ENCODE measurements at regions not wholly inside any gene's neighbourhood (a gene's known extent, or its start where the extent isn't known, plus 50 kb on each side); places are given as distances from the start of the nearest gene placed in this dataset.
"Not testable (repeated sequence)": the region's sequence is repeated elsewhere in the genome, so short reads cannot be mapped to it uniquely, and the experiment has no call there.

- Histone ChIP-seq H3K4me1 (ENCODE audit: control insufficient read depth in 1 of 2, insufficient read depth in 2 of 2, low read length in 2 of 2) (peaks cover 0 to 8% of the 10 kb centered on the region in 2 donors), H3K36me3 (ENCODE audit: control insufficient read depth in 1 of 2, insufficient read depth in 2 of 2, low read length in 2 of 2) (no peaks in the 10 kb centered on the region), H3K27me3 (ENCODE audit: control insufficient read depth in 1 of 2, insufficient read depth in 2 of 2, low read length in 2 of 2) (no peaks in the 10 kb centered on the region), H3K9me3 (ENCODE audit: control insufficient read depth in 1 of 2, low read length in 2 of 2) (no peaks in the 10 kb centered on the region), H3K27ac (ENCODE audit: low read depth, low read length) (no peak overlapping the region), H3K9ac (ENCODE audit: low read depth in 1 of 2, low read length in 2 of 2) (no peak overlapping the region), H3K4me3 (ENCODE audit: low read depth in 1 of 2, low read length in 2 of 2) (no peak overlapping the region)
Observed at GRCh38 chr22:22060200-22061084, 77.9 kb upstream of the TOP3B start.

DNA sequence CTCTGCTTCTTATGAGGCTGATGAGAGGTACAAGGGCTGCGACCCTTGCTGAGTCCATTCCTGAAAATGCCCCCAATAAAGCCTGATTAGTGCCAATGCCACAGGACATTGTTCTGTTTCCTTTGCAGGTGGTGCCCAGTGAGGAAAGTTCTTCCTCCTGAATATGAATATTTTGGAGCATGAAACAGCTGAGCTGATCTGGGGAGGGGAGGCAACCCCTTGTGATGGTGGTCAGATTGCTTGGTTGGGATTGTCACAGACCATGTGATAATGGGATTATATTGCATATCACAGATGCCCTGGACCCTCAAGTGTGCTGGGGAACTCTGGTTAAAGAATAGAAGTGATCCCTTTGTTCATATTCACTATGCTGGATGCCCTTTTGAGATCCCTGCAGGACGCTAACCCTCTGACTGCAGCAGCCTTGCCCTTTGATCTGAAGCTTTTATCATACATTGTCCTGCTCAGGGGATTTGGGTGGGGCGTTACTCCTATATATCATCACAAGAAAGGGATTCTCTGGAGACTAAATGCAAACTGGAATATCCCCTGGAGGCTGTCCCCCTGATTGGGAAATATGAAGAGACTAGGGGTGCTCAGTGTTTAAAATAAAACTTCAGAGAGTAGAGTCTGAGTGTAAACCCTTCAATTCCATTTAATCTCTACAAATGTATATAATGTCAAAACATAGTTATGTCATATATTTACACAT lies 76.9 kb upstream of the TOP3B start:
- Histone ChIP-seq H3K27me3 (ENCODE audit: control insufficient read depth in 1 of 2, insufficient read depth in 2 of 2, low read length in 2 of 2) (no peaks in the 10 kb centered on the region), H3K27ac (ENCODE audit: low read depth, low read length) (no peak overlapping the region), H3K4me1 (ENCODE audit: control insufficient read depth in 1 of 2, insufficient read depth in 2 of 2, low read length in 2 of 2) (peaks cover 0 to 8% of the 10 kb centered on the region in 2 donors), H3K9me3 (ENCODE audit: control insufficient read depth in 1 of 2, low read length in 2 of 2) (no peaks in the 10 kb centered on the region), H3K4me3 (ENCODE audit: low read depth in 1 of 2, low read length in 2 of 2) (no peak overlapping the region), H3K9ac (ENCODE audit: low read depth in 1 of 2, low read length in 2 of 2) (no peak overlapping the region), H3K36me3 (ENCODE audit: control insufficient read depth in 1 of 2, insufficient read depth in 2 of 2, low read length in 2 of 2) (no peaks in the 10 kb centered on the region)

- Histone ChIP-seq H3K27ac (ENCODE audit: low read depth, low read length) (no peak overlapping the region), H3K36me3 (ENCODE audit: control insufficient read depth in 1 of 2, insufficient read depth in 2 of 2, low read length in 2 of 2) (no peaks in the 10 kb centered on the region), H3K4me1 (ENCODE audit: control insufficient read depth in 1 of 2, insufficient read depth in 2 of 2, low read length in 2 of 2) (peaks cover 0 to 8% of the 10 kb centered on the region in 2 donors), H3K9ac (ENCODE audit: low read depth in 1 of 2, low read length in 2 of 2) (no peak overlapping the region), H3K27me3 (ENCODE audit: control insufficient read depth in 1 of 2, insufficient read depth in 2 of 2, low read length in 2 of 2) (no peaks in the 10 kb centered on the region), H3K9me3 (ENCODE audit: control insufficient read depth in 1 of 2, low read length in 2 of 2) (no peaks in the 10 kb centered on the region), H3K4me3 (ENCODE audit: low read depth in 1 of 2, low read length in 2 of 2) (no peak overlapping the region)
Observed at GRCh38 chr22:22058633-22059290, 76.2 kb upstream of the TOP3B start.

- Histone ChIP-seq H3K9ac (ENCODE audit: low read depth in 1 of 2, low read length in 2 of 2) (no peak overlapping the region), H3K9me3 (ENCODE audit: control insufficient read depth in 1 of 2, low read length in 2 of 2) (no peaks in the 10 kb centered on the region), H3K36me3 (ENCODE audit: control insufficient read depth in 1 of 2, insufficient read depth in 2 of 2, low read length in 2 of 2) (no peaks in the 10 kb centered on the region), H3K27me3 (ENCODE audit: control insufficient read depth in 1 of 2, insufficient read depth in 2 of 2, low read length in 2 of 2) (no peaks in the 10 kb centered on the region), H3K4me3 (ENCODE audit: low read depth in 1 of 2, low read length in 2 of 2) (no peak overlapping the region), H3K4me1 (ENCODE audit: control insufficient read depth in 1 of 2, insufficient read depth in 2 of 2, low read length in 2 of 2) (peaks cover 0 to 8% of the 10 kb centered on the region in 2 donors), H3K27ac (ENCODE audit: low read depth, low read length) (no peak overlapping the region)
Observed at GRCh38 chr22:22057617-22058378, 75.2 kb upstream of the TOP3B start.

- H3K9ac ChIP-seq (ENCODE audit: low read depth in 1 of 2, low read length in 2 of 2); H3K4me1 ChIP-seq (ENCODE audit: control insufficient read depth in 1 of 2, insufficient read depth in 2 of 2, low read length in 2 of 2): not testable (repeated sequence)
Observed at GRCh38 chr22:22056809-22057594, 74.4 kb upstream of the TOP3B start.

DNA sequence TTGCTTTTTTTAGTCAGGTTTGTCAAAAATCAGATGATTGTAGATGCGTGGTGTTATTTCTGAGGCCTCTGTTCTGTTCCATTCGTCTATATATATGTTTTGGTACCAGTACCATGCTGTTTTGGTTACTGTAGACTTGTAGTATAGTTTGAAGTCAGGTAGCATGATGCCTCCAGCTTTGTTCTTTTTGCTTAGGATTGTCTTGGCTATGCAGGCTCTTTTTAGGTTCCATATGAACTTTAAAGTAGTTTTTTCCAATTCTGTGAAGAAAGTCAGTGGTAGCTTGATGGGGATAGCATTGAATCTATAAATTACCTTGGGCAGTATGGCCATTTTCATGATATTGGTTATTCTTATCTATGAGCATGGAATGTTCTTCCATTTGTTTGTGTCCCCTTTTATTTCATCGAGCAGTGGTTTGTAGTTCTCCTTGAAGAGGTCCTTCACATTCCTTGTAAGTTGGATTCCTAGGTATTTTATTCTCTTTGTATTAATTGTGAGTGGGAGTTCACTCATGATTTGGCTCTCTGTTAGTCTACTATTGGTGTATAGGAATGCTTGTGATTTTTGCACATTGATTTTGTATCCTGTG lies 70.1 kb upstream of the TOP3B start:
- not testable (repeated sequence) for H3K9me3 ChIP-seq (ENCODE audit: control insufficient read depth in 1 of 2, low read length in 2 of 2); H3K27me3 ChIP-seq (ENCODE audit: control insufficient read depth in 1 of 2, insufficient read depth in 2 of 2, low read length in 2 of 2); H3K4me3 ChIP-seq (ENCODE audit: low read depth in 1 of 2, low read length in 2 of 2); H3K9ac ChIP-seq (ENCODE audit: low read depth in 1 of 2, low read length in 2 of 2); H3K4me1 ChIP-seq (ENCODE audit: control insufficient read depth in 1 of 2, insufficient read depth in 2 of 2, low read length in 2 of 2); H3K27ac ChIP-seq (ENCODE audit: low read depth, low read length); H3K36me3 ChIP-seq (ENCODE audit: control insufficient read depth in 1 of 2, insufficient read depth in 2 of 2, low read length in 2 of 2)

More at GRCh38 chr22:22056809-22057594, 74.4 kb upstream of the TOP3B start:
- not testable (repeated sequence) for H3K4me3 ChIP-seq (ENCODE audit: low read depth in 1 of 2, low read length in 2 of 2); H3K27me3 ChIP-seq (ENCODE audit: control insufficient read depth in 1 of 2, insufficient read depth in 2 of 2, low read length in 2 of 2); H3K36me3 ChIP-seq (ENCODE audit: control insufficient read depth in 1 of 2, insufficient read depth in 2 of 2, low read length in 2 of 2); H3K27ac ChIP-seq (ENCODE audit: low read depth, low read length); H3K9me3 ChIP-seq (ENCODE audit: control insufficient read depth in 1 of 2, low read length in 2 of 2)

DNA sequence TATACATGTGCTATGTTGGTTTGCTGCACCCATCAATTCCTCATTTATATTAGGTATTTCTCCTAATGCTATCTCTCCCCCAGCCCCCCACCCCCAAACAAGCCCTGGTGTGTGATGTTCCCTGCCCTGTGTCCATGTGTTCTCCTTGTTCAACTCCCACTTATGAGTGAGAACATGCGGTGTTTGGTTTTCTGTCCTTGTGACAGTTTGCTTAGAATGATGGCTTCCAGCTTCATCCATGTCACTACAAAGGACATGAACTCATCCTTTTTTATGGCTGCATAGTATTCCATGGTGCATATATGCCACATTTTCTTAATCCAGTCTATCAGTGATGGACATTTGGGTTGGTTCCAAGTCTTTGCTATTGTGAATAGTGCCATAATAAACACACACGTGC lies 68.4 kb upstream of the TOP3B start:
- H3K27ac ChIP-seq (ENCODE audit: low read depth, low read length); H3K9me3 ChIP-seq (ENCODE audit: control insufficient read depth in 1 of 2, low read length in 2 of 2); H3K9ac ChIP-seq (ENCODE audit: low read depth in 1 of 2, low read length in 2 of 2); H3K4me1 ChIP-seq (ENCODE audit: control insufficient read depth in 1 of 2, insufficient read depth in 2 of 2, low read length in 2 of 2); H3K4me3 ChIP-seq (ENCODE audit: low read depth in 1 of 2, low read length in 2 of 2); H3K36me3 ChIP-seq (ENCODE audit: control insufficient read depth in 1 of 2, insufficient read depth in 2 of 2, low read length in 2 of 2); H3K27me3 ChIP-seq (ENCODE audit: control insufficient read depth in 1 of 2, insufficient read depth in 2 of 2, low read length in 2 of 2): not testable (repeated sequence)

DNA sequence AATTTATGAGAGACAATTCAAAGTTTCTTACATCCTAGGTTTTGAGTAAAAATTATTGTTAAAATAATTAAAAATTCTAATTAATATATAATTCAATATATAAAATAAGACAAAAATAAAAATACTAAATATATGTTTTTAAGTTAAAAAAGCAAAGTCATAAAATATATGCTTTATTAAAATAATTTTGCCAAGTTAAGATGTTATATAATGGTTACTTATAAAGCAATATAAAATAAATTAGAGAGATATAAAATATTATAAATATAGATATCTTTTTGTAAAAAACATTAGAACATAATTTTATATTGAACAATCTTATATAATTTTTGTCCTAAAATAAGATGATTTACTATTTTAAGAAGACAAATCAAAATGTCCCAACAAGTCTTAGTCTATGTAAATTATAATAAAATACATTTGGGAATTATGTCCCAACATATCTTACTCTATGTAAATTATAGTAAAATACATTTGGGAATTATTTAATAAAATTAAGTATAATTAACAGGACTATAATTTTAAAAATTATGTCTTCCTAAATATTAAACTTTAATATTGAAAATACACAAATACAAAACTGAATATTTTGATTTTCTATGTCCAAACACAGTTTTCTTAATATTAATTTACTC lies 67.7 kb upstream of the TOP3B start:
- no peak overlapping the region for H3K9ac ChIP-seq (ENCODE audit: low read depth in 1 of 2, low read length in 2 of 2)
- H3K27me3 ChIP-seq (ENCODE audit: control insufficient read depth in 1 of 2, insufficient read depth in 2 of 2, low read length in 2 of 2), result peaks cover 5% of the 10 kb centered on the region in 2 donors
- no peak overlapping the region for H3K4me3 ChIP-seq (ENCODE audit: low read depth in 1 of 2, low read length in 2 of 2)
- no peak overlapping the region for H3K27ac ChIP-seq (ENCODE audit: low read depth, low read length)
- H3K36me3 ChIP-seq (ENCODE audit: control insufficient read depth in 1 of 2, insufficient read depth in 2 of 2, low read length in 2 of 2), result no peaks in the 10 kb centered on the region
- no peaks in the 10 kb centered on the region for H3K4me1 ChIP-seq (ENCODE audit: control insufficient read depth in 1 of 2, insufficient read depth in 2 of 2, low read length in 2 of 2)
- no peaks in the 10 kb centered on the region for H3K9me3 ChIP-seq (ENCODE audit: control insufficient read depth in 1 of 2, low read length in 2 of 2)

- H3K4me3 ChIP-seq (ENCODE audit: low read depth in 1 of 2, low read length in 2 of 2), result no peak overlapping the region
- peaks cover 5% of the 10 kb centered on the region in 2 donors for H3K27me3 ChIP-seq (ENCODE audit: control insufficient read depth in 1 of 2, insufficient read depth in 2 of 2, low read length in 2 of 2)
- no peaks in the 10 kb centered on the region for H3K36me3 ChIP-seq (ENCODE audit: control insufficient read depth in 1 of 2, insufficient read depth in 2 of 2, low read length in 2 of 2)
- H3K27ac ChIP-seq (ENCODE audit: low read depth, low read length), result no peak overlapping the region
- H3K9me3 ChIP-seq (ENCODE audit: control insufficient read depth in 1 of 2, low read length in 2 of 2), result no peaks in the 10 kb centered on the region
- H3K4me1 ChIP-seq (ENCODE audit: control insufficient read depth in 1 of 2, insufficient read depth in 2 of 2, low read length in 2 of 2), result no peaks in the 10 kb centered on the region
- no peak overlapping the region for H3K9ac ChIP-seq (ENCODE audit: low read depth in 1 of 2, low read length in 2 of 2)
Observed at GRCh38 chr22:22049684-22050083, 67.1 kb upstream of the TOP3B start.

All from duodenal mucosa (tissue), 2 donors.